SU-DHL-6 (cell line): ENCODE measurements at regions not wholly inside any gene's neighbourhood (a gene's known extent, or its start where the extent isn't known, plus 50 kb on each side); places are given as distances from the start of the nearest gene placed in this dataset.

Source experiments
- H2AFZ ChIP-seq: fragments of 200-600 bp; sonication (generic); 2 replicates; pipeline ENCODE4 v1.6.1; 2014; ENCODE audit warnings: low read depth, mild to moderate bottlenecking, moderate library complexity, mixed read lengths, antibody characterized with exemption, low read length; ENCODE audit not compliant: severe bottlenecking
- H3F3A ChIP-seq: fragments of 200-600 bp; shearing (Covaris generic); 2 replicates; pipeline ENCODE4 v1.6.0; 2016; ENCODE audit warnings: antibody characterized with exemption, mild to moderate bottlenecking; ENCODE audit not compliant: insufficient read depth
- H3K27ac ChIP-seq: fragments of 200-600 bp; sonication (generic); 2 replicates; pipeline ENCODE4 v1.5.1; 2016; ENCODE audit warnings: low read depth, mild to moderate bottlenecking, low read length, moderate library complexity, mixed read lengths
- H3K27me3 ChIP-seq: fragments of 200-600 bp; sonication (generic), shearing (Covaris generic); 2 replicates; pipeline ENCODE4 v1.6.0; 2014; ENCODE audit warnings: mild to moderate bottlenecking, low read length
- H3K36me3 ChIP-seq: fragments of 200-600 bp; sonication (generic); 2 replicates; pipeline ENCODE4 v1.6.1; 2014; ENCODE audit warnings: mild to moderate bottlenecking, low read length, mixed read lengths
- H3K4me2 ChIP-seq: fragments of 300-600, 200-600 bp; shearing (Covaris generic), sonication (generic); 2 replicates; pipeline ENCODE4 v1.6.0; 2014; ENCODE audit warnings: low read length, low read depth, mild to moderate bottlenecking; ENCODE audit not compliant: poor library complexity, severe bottlenecking
- H3K4me3 ChIP-seq: fragments of 200-600 bp; sonication (generic); 2 replicates; pipeline ENCODE4 v1.5.1; 2014; ENCODE audit warnings: antibody characterized with exemption, low read length, mild to moderate bottlenecking, mixed read lengths; ENCODE audit not compliant: insufficient read depth, poor library complexity, severe bottlenecking
- H3K79me2 ChIP-seq: fragments of 200-600 bp; sonication (generic); 2 replicates; pipeline ENCODE4 v1.6.1; 2014; ENCODE audit warnings: mild to moderate bottlenecking, low read length, moderate library complexity; ENCODE audit not compliant: insufficient read depth
- H3K9ac ChIP-seq: fragments of 200-600 bp; sonication (generic); 2 replicates; pipeline ENCODE4 v1.7.0; 2014; ENCODE audit warnings: mild to moderate bottlenecking, low read length
- H3K9me2 ChIP-seq: fragments of 200-600 bp; sonication (generic); replicated peaks from 2 replicates; pipeline ENCODE4 v1.6.1; 2014; ENCODE audit warnings: low read length; ENCODE audit not compliant: insufficient read depth
- H3K9me3 ChIP-seq: fragments of 200-600 bp; sonication (generic); 2 replicates; pipeline ENCODE4 v1.6.1; 2014; ENCODE audit warnings: low read length, mixed read lengths; ENCODE audit not compliant: insufficient read depth
- H4K20me1 ChIP-seq: fragments of 200-600 bp; sonication (generic); 2 replicates; pipeline ENCODE4 v1.6.1; 2014; ENCODE audit warnings: low read depth, mild to moderate bottlenecking, antibody characterized with exemption, low read length, moderate library complexity, mixed read lengths
- EZH2phosphoT487 ChIP-seq: fragments of 200-600 bp; sonication (generic), shearing (Covaris generic); conservative IDR thresholded peaks from 2 replicates; pipeline ENCODE4 v1.6.1; 2018; ENCODE audit warnings: mild to moderate bottlenecking, antibody characterized with exemption, low read length, moderate library complexity, mixed read lengths
- TF ChIP-seq, protein P1 (sequence below): fragments of 200-600 bp; sonication (generic); IDR thresholded peaks from one replicate; pipeline ENCODE4 v1.5.1; 2017; ENCODE audit warnings: antibody characterized with exemption, mild to moderate bottlenecking, low read length, moderate library complexity; ENCODE audit not compliant: insufficient read depth, poor library complexity, severe bottlenecking

DNA sequence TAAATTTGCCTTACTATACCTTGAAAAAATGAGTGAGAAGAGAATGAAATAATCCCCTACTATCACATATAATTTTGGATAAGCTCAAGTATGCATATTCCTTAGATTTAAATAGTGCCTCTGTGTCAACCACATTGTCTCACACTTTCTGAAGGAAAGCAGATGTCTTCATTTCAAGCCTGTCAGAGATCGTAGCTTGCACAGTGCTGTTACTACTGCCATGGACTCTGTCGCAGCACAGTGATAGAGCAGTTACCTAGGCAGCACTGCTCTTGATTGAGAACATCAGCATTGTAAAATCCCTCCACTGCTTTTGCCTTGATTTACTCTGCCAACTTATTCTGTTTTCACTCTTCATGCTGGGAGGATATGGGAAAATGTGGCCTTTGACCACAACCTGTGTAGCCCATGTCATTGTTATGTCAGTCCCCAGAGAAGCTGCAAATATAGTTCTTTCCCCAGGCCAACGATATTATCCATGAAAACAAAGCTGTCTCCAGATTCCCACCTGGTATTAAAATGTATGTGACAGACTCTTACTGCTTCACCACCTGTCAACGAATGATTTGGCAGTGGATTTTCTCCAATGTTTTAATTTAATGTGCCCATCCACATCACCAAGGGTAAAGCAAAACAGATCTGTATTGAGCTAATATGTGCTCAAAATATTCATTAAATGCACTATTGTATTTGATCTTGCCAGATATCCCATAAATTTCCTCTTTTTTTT, 675.7 kb downstream of the METTL4 start:
- H2AFZ ChIP-seq, result no peak overlapping the region

DNA sequence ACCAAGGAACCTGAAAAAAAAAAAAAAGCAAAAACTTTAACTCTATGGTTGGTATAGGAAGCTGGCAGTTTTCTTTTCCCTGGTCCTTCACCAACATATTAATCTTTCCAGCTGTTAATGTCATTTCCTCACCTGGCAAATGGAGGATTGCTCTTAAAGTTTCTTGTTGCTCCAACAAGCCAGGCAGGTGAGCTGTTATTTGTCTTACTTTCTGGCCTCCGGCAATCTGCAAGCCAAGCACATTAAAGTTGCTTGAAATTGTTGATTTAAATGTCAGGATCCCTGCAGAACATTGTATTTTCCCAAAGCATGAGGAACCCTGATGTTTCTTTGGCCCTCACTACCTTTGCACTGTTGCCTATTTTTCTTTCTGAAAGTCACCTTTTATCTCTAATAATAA, 664.9 kb downstream of the METTL4 start:
- TF ChIP-seq, protein P1, sequence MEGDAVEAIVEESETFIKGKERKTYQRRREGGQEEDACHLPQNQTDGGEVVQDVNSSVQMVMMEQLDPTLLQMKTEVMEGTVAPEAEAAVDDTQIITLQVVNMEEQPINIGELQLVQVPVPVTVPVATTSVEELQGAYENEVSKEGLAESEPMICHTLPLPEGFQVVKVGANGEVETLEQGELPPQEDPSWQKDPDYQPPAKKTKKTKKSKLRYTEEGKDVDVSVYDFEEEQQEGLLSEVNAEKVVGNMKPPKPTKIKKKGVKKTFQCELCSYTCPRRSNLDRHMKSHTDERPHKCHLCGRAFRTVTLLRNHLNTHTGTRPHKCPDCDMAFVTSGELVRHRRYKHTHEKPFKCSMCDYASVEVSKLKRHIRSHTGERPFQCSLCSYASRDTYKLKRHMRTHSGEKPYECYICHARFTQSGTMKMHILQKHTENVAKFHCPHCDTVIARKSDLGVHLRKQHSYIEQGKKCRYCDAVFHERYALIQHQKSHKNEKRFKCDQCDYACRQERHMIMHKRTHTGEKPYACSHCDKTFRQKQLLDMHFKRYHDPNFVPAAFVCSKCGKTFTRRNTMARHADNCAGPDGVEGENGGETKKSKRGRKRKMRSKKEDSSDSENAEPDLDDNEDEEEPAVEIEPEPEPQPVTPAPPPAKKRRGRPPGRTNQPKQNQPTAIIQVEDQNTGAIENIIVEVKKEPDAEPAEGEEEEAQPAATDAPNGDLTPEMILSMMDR, result no peak
- TF ChIP-seq EZH2phosphoT487, result no peak
- H2AFZ ChIP-seq, result no peak overlapping the region
- H3F3A ChIP-seq, result no peaks in the 10 kb centered on the region
- H4K20me1 ChIP-seq, result no peaks in the 10 kb centered on the region
- H3K4me3 ChIP-seq, result no peak overlapping the region
- no peaks in the 10 kb centered on the region for H3K9me2 ChIP-seq
- H3K4me2 ChIP-seq, result no peak overlapping the region
- H3K36me3 ChIP-seq, result no peaks in the 10 kb centered on the region
- no peak overlapping the region for H3K9ac ChIP-seq
- no peaks in the 10 kb centered on the region for H3K27me3 ChIP-seq
- no peaks in the 10 kb centered on the region for H3K79me2 ChIP-seq
- H3K27ac ChIP-seq, result no peak overlapping the region
- H3K9me3 ChIP-seq, result no peaks in the 10 kb centered on the region

More for the DNA sequence above, 675.7 kb downstream of the METTL4 start:
- no peaks in the 10 kb centered on the region for H3K9me2 ChIP-seq
- no peaks in the 10 kb centered on the region for H3K27me3 ChIP-seq
- no peak overlapping the region for H3K4me3 ChIP-seq
- H3K9ac ChIP-seq, result no peak overlapping the region
- H3F3A ChIP-seq, result no peaks in the 10 kb centered on the region
- no peaks in the 10 kb centered on the region for H3K36me3 ChIP-seq
- no peaks in the 10 kb centered on the region for H4K20me1 ChIP-seq
- H3K27ac ChIP-seq, result no peak overlapping the region
- TF ChIP-seq, protein P1, result no peak
- no peak for TF ChIP-seq EZH2phosphoT487
- no peaks in the 10 kb centered on the region for H3K79me2 ChIP-seq
- no peaks in the 10 kb centered on the region for H3K9me3 ChIP-seq
- no peak overlapping the region for H3K4me2 ChIP-seq

DNA sequence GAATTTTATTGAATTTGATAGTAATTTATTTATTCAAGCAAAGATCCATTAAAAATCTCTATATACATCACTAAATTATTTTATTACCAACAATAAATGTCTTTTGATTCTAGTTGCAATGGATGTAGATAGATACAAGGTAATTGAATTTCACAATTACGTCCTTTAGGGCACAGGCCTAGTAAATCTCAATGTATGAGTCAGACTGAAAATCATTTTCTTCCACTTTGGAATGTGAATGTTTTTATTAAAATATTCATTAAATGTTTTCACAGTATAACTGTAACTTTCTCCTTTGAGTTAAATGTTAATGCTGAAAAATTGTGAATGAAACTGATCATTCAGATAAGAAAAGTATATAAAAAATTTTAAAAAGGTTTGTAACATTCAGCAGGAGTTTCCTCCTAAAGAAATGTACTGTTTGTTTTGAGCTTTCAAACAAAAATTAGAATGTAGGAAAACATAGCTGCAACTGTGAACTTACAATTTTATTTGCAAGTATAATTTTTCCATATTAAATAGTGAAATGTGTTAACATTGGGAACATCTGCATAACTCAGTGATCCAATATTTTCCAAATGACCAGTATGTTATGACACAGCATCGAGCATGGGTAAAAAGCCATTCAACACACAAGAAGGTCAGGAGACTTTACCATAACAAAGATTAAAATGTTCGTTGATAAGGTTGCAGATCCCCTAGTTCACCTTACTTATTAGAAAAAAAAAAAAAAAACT, 663.7 kb downstream of the METTL4 start:
- Histone ChIP-seq H3K4me3 (no peak overlapping the region), H4K20me1 (no peaks in the 10 kb centered on the region), H3K9ac (no peak overlapping the region), H3K4me2 (no peak overlapping the region), H3K79me2 (no peaks in the 10 kb centered on the region), H3F3A (no peaks in the 10 kb centered on the region), H3K36me3 (no peaks in the 10 kb centered on the region), H3K27me3 (no peaks in the 10 kb centered on the region), H2AFZ (no peak overlapping the region), H3K9me3 (no peaks in the 10 kb centered on the region), H3K27ac (no peak overlapping the region), H3K9me2 (no peaks in the 10 kb centered on the region)
- no peak for TF ChIP-seq EZH2phosphoT487
- TF ChIP-seq, protein P1, result no peak
